ENCODE measurements at regions not wholly inside any gene's neighbourhood (a gene's known extent, or its start where the extent isn't known, plus 50 kb on each side); places are given as distances from the start of the nearest gene placed in this dataset.

- DNase-seq (ENCODE audit: low read depth), result no peak
- H3K4me3 ChIP-seq (ENCODE audit: low read depth, low read length), result no peak overlapping the region
- TF ChIP-seq CTCF (IDR thresholded peaks at IDR 0.05; ENCODE audit: insufficient read depth, low read length), result peak; percentile 9
Observed at GRCh38 chr5:73233461-73234203, 60.6 kb downstream of the TMEM174 start.

GRCh38 chr5:73233053-73233460, 60.1 kb downstream of the TMEM174 start:
- no peak for TF ChIP-seq CTCF (IDR thresholded peaks at IDR 0.05; ENCODE audit: insufficient read depth, low read length)
- DNase-seq (ENCODE audit: low read depth), result no peak
- H3K4me3 ChIP-seq (ENCODE audit: low read depth, low read length), result no peak overlapping the region

- TF ChIP-seq CTCF (IDR thresholded peaks at IDR 0.05; ENCODE audit: insufficient read depth, low read length), result no peak
- no peak overlapping the region for H3K4me3 ChIP-seq (ENCODE audit: low read depth, low read length)
- no peak for DNase-seq (ENCODE audit: low read depth)
Observed at GRCh38 chr5:73232266-73233041, 59.5 kb downstream of the TMEM174 start.

GRCh38 chr5:73231246-73231778, 58.3 kb downstream of the TMEM174 start:
- no peak for DNase-seq (ENCODE audit: low read depth)
- no peak overlapping the region for H3K4me3 ChIP-seq (ENCODE audit: low read depth, low read length)
- TF ChIP-seq CTCF (IDR thresholded peaks at IDR 0.05; ENCODE audit: insufficient read depth, low read length), result no peak

GRCh38 chr5:73230264-73231245, 57.6 kb downstream of the TMEM174 start:
- H3K4me3 ChIP-seq (ENCODE audit: low read depth, low read length), result no peak overlapping the region
- TF ChIP-seq CTCF (IDR thresholded peaks at IDR 0.05; ENCODE audit: insufficient read depth, low read length), result no peak
- DNase-seq (ENCODE audit: low read depth), result no peak

GRCh38 chr5:73229271-73229670, 56.3 kb downstream of the TMEM174 start:
- DNase-seq (ENCODE audit: low read depth), result peak; percentile 72
- TF ChIP-seq CTCF (IDR thresholded peaks at IDR 0.05; ENCODE audit: insufficient read depth, low read length), result no peak
- no peak overlapping the region for H3K4me3 ChIP-seq (ENCODE audit: low read depth, low read length)

Data from fibroblast of the aortic adventitia (primary cell).